ENCODE measurements at regions not wholly inside any gene's neighbourhood (a gene's known extent, or its start where the extent isn't known, plus 50 kb on each side); places are given as distances from the start of the nearest gene placed in this dataset.
A peak's percentile ranks its signal among the peaks of the same experiment; 100 is the strongest.

GRCh38 chr2:220665108-220665471, 907.0 kb downstream of the EPHA4 start:
- FAIRE-seq (no peak), DNase-seq (ENCODE audit: low spot score) (no peak)

GRCh38 chr2:220669324-220669723, 902.8 kb downstream of the EPHA4 start:
- FAIRE-seq (no peak), DNase-seq (ENCODE audit: low spot score) (no peak)

GRCh38 chr2:220670511-220670910, 901.6 kb downstream of the EPHA4 start:
- no peak for FAIRE-seq
- no peak for DNase-seq (ENCODE audit: low spot score)

- FAIRE-seq (no peak), DNase-seq (ENCODE audit: low spot score) (no peak)
Measured at GRCh38 chr2:220673151-220673874, 898.8 kb downstream of the EPHA4 start.

- no peak for FAIRE-seq
Measured at GRCh38 chr2:220674033-220674432, 898.1 kb downstream of the EPHA4 start.

GRCh38 chr2:220676695-220677094, 895.4 kb downstream of the EPHA4 start:
- FAIRE-seq (no peak), DNase-seq (ENCODE audit: low spot score) (no peak)

More at GRCh38 chr2:220674033-220674432, 898.1 kb downstream of the EPHA4 start:
- no peak for DNase-seq (ENCODE audit: low spot score)

GRCh38 chr2:220678943-220679342, 893.2 kb downstream of the EPHA4 start:
- no peak for DNase-seq (ENCODE audit: low spot score)
- no peak for FAIRE-seq

- FAIRE-seq (no peak), DNase-seq (ENCODE audit: low spot score) (no peak)
Measured at GRCh38 chr2:220682616-220683015, 889.5 kb downstream of the EPHA4 start.

GRCh38 chr2:220684099-220684498, 888.0 kb downstream of the EPHA4 start:
- DNase-seq (ENCODE audit: low spot score) (no peak), FAIRE-seq (no peak)

- DNase-seq (ENCODE audit: low spot score) (no peak), FAIRE-seq (no peak)
Measured at GRCh38 chr2:220687231-220687843, 884.8 kb downstream of the EPHA4 start.

- no peak for DNase-seq (ENCODE audit: low spot score)
- FAIRE-seq = no peak
Measured at GRCh38 chr2:220695397-220696279, 876.5 kb downstream of the EPHA4 start.

- FAIRE-seq = no peak
- DNase-seq (ENCODE audit: low spot score) = no peak
Measured at GRCh38 chr2:220696280-220696669, 875.8 kb downstream of the EPHA4 start.

GRCh38 chr2:220697011-220697410, 875.1 kb downstream of the EPHA4 start:
- FAIRE-seq (no peak), DNase-seq (ENCODE audit: low spot score) (no peak)

GRCh38 chr2:220701115-220701514, 871.0 kb downstream of the EPHA4 start:
- DNase-seq (ENCODE audit: low spot score) (peak; percentile 9), FAIRE-seq (no peak)

GRCh38 chr2:220703279-220703678, 868.8 kb downstream of the EPHA4 start:
- FAIRE-seq (no peak), DNase-seq (ENCODE audit: low spot score) (peak; percentile 49)

- no peak for FAIRE-seq
Measured at GRCh38 chr2:220704081-220704480, 868.0 kb downstream of the EPHA4 start.

GRCh38 chr2:220704810-220705209, 867.3 kb downstream of the EPHA4 start:
- DNase-seq (ENCODE audit: low spot score) = no peak
- no peak for FAIRE-seq

More at GRCh38 chr2:220704081-220704480, 868.0 kb downstream of the EPHA4 start:
- no peak for DNase-seq (ENCODE audit: low spot score)

GRCh38 chr2:220705678-220706077, 866.4 kb downstream of the EPHA4 start:
- FAIRE-seq (no peak), DNase-seq (ENCODE audit: low spot score) (no peak)

- DNase-seq (ENCODE audit: low spot score) (no peak), FAIRE-seq (no peak)
Measured at GRCh38 chr2:220707261-220707660, 864.8 kb downstream of the EPHA4 start.

GRCh38 chr2:220708366-220708765, 863.7 kb downstream of the EPHA4 start:
- DNase-seq (ENCODE audit: low spot score) = no peak
- FAIRE-seq = no peak

- DNase-seq (ENCODE audit: low spot score) (no peak), FAIRE-seq (no peak)
Measured at GRCh38 chr2:220717283-220717682, 854.8 kb downstream of the EPHA4 start.

- FAIRE-seq = no peak
- no peak for DNase-seq (ENCODE audit: low spot score)
Measured at GRCh38 chr2:220736778-220737177, 835.3 kb downstream of the EPHA4 start.
